ENCODE measurements at regions not wholly inside any gene's neighbourhood (a gene's known extent, or its start where the extent isn't known, plus 50 kb on each side); places are given as distances from the start of the nearest gene placed in this dataset.

DNA sequence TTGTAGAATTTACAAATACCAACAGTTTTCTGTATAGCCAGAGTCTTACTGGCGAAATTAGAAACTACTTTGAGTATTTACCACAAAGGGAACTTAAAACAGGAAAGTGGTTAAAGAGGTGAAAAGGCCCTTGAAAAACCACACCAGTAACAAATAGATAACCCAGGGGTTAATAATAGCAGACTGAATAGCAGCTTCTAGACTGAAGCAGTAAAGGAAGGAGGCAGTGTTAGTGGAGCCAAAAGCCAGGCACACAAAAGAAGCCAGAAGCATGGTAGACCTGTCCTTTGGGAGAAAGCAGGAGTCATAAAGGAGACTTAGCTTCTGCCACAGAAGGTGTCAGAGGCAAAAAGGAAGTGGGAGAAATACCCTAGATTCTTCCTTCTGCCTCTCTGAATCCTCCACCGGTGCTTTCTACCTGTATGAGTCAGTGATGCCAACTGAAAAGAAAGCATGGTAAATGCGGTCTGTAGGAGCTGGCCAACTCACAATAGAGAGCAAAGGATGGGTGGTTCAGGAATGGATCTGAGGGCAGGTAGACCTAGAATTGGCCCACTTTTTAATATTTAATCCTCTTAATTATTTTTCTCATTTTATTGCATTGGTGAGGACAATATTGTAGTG, 97.3 kb downstream of the ARL6IP6 start:
- H3K9me3 ChIP-seq, result peaks cover 0 to 8% (median 0%) of the 10 kb centered on the region in 3 donors
- H3K27ac ChIP-seq, result no peak overlapping the region
- no peaks in the 10 kb centered on the region for H3K36me3 ChIP-seq
- intact Hi-C loops (cut with DNase I; ENCODE audit: low total_unique reads), result no loop called here
- H3K27me3 ChIP-seq, result no peaks in the 10 kb centered on the region
- no peak for DNase-seq
- H3K4me1 ChIP-seq, result no peaks in the 10 kb centered on the region
- TF ChIP-seq, protein P1, sequence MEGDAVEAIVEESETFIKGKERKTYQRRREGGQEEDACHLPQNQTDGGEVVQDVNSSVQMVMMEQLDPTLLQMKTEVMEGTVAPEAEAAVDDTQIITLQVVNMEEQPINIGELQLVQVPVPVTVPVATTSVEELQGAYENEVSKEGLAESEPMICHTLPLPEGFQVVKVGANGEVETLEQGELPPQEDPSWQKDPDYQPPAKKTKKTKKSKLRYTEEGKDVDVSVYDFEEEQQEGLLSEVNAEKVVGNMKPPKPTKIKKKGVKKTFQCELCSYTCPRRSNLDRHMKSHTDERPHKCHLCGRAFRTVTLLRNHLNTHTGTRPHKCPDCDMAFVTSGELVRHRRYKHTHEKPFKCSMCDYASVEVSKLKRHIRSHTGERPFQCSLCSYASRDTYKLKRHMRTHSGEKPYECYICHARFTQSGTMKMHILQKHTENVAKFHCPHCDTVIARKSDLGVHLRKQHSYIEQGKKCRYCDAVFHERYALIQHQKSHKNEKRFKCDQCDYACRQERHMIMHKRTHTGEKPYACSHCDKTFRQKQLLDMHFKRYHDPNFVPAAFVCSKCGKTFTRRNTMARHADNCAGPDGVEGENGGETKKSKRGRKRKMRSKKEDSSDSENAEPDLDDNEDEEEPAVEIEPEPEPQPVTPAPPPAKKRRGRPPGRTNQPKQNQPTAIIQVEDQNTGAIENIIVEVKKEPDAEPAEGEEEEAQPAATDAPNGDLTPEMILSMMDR (IDR thresholded peaks at IDR 0.05), result no peak
- no peak overlapping the region for H3K4me3 ChIP-seq

DNA sequence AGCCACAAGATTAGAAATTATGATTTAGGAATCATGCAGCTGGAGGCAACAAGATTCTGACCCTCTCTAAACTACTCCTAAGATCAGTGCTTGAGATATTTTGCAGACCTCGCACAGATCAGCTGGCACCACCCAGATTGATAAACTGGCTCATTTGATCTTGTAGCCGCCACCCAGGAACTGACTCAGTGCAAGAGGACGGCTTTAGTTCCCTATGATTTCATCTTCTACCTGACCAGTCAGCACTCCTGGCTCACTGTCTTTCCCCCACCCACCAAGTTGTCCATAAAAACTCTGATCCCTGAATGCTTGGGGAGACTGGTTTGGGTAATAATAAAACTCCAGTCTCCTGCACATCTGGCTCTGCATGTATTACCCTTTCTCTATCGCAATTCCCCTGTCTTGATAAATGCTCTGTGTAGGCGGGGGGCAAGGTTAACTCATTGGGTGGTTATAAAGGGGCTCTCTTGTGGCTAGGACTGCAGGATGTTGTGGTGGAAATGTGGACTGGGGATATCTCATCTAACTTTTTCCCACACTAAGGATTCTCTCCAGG, 96.1 kb downstream of the ARL6IP6 start:
- H3K9me3 ChIP-seq, result peaks cover 0 to 8% (median 0%) of the 10 kb centered on the region in 3 donors
- intact Hi-C loops (cut with DNase I; ENCODE audit: low total_unique reads), result no loop called here
- no peak overlapping the region for H3K4me3 ChIP-seq
- no peaks in the 10 kb centered on the region for H3K36me3 ChIP-seq
- TF ChIP-seq, protein P1 (IDR thresholded peaks at IDR 0.05), result no peak
- no peak overlapping the region for H3K27ac ChIP-seq
- H3K27me3 ChIP-seq, result no peaks in the 10 kb centered on the region
- no peak for DNase-seq
- no peaks in the 10 kb centered on the region for H3K4me1 ChIP-seq

DNA sequence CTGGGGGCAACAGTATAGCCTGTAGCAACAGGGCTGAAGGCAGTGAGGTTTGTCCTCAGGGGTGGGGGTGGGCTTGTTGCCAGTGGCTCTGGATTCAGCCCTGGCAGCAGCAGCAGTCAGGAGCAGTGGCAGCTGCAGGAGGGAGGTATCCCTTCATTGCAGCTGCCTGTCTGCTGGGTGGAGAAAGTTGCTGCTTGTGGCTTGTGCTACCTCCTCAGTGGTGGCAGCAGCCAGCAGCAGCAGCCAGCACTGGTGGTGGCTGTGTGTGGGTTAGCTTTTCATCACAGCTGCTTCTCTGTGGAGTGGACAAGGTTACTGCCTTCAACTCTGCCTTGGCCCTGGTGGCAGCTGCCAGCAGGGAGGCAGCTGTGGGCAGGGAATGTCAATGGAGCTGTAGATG, 94.9 kb downstream of the ARL6IP6 start:
- DNase-seq, result no peak
- TF ChIP-seq, protein P1 (IDR thresholded peaks at IDR 0.05), result no peak
- no peak overlapping the region for H3K4me3 ChIP-seq
- H3K27ac ChIP-seq, result no peak overlapping the region
- H3K4me1 ChIP-seq, result no peaks in the 10 kb centered on the region
- no peaks in the 10 kb centered on the region for H3K27me3 ChIP-seq
- H3K9me3 ChIP-seq, result peaks cover 0 to 8% (median 0%) of the 10 kb centered on the region in 3 donors
- no peaks in the 10 kb centered on the region for H3K36me3 ChIP-seq
- intact Hi-C loops (cut with DNase I; ENCODE audit: low total_unique reads), result no loop called here
